A549 (cell line): ENCODE measurements at regions not wholly inside any gene's neighbourhood (a gene's known extent, or its start where the extent isn't known, plus 50 kb on each side); places are given as distances from the start of the nearest gene placed in this dataset.

Experiments used
- ATAC-seq, 2 experiments: fragments of 200-7000 bp in 1 of 2; fragments of >200 bp in 1 of 2; cut with Nextera tagmentation in 1 of 2; cut with Tn5 transposase in 1 of 2; 3 replicates each; pipeline versions ENCODE4 v1.8.0 to v1.9.1; 2018 to 2020; ENCODE audit warnings: mild to moderate bottlenecking in 1 of 2, moderate library complexity in 1 of 2
- CTCF ChIA-PET: fragments of 300-600 bp; sonication (Branson Sonifier 250); formaldehyde crosslinking; extraction: SDS; loops from one replicate; lab custom pipeline; 2021; ENCODE audit warnings: antibody characterized with exemption, inconsistent platforms; lab: Yijun Ruan, JAX
- POLR2A ChIA-PET: fragments of 350-600 bp; formaldehyde crosslinking; extraction: SDS; loops from one replicate; lab custom pipeline; 2021; ENCODE audit warnings: antibody characterized with exemption, inconsistent platforms; lab: Yijun Ruan, JAX
- DNase-seq, 2 experiments: peaks; one replicate each; pipeline versions ENCODE4 v3.0.0 to v3.0.0-alpha.2; 2011 to 2016; ENCODE audit warnings: low read depth in 1 of 2, low spot score in 1 of 2
- FAIRE-seq: peaks from 2 replicates; lab custom pipeline; 2011; peaks lifted over from hg19 to GRCh38; lab: Jason Lieb, UNC
- H3K27ac ChIP-seq, 2 experiments: fragments of >200 bp; sonication (Bioruptor Twin); formaldehyde crosslinking; 3 replicates each; pipeline ENCODE4 v1.5.1; 2016 to 2017
- H3K4me1 ChIP-seq: fragments of >200 bp; sonication (Bioruptor Twin); formaldehyde crosslinking; 3 replicates; pipeline ENCODE4 v1.6.1; 2016
- H3K4me2 ChIP-seq: fragments of >200 bp; sonication (Bioruptor Twin); formaldehyde crosslinking; 3 replicates; pipeline ENCODE4 v1.6.1; 2016
- H3K4me3 ChIP-seq: fragments of >200 bp; sonication (Bioruptor Twin); formaldehyde crosslinking; 3 replicates; pipeline ENCODE4 v1.5.1; 2016
- H3K9me3 ChIP-seq: fragments of >200 bp; sonication (Bioruptor Twin); formaldehyde crosslinking; 3 replicates; pipeline ENCODE4 v1.6.1; 2016
- BHLHE40 ChIP-seq: IDR thresholded peaks from 2 replicates; pipeline ENCODE4 v1.6.1; 2012; ENCODE audit warnings: low read depth, low read length, inconsistent platforms
- CEBPB ChIP-seq, 2 experiments: fragments of >200 bp in 1 of 2; sonication (Bioruptor Twin) in 1 of 2; formaldehyde crosslinking in 1 of 2; IDR thresholded peaks; 2 replicates each; pipeline ENCODE4 v1.6.1; 2012 to 2016
- CHD4 ChIP-seq: fragments of 200-600 bp; sonication (generic); IDR thresholded peaks from 2 replicates; pipeline ENCODE4 v1.6.1; 2016; ENCODE audit warnings: antibody characterized with exemption, mild to moderate bottlenecking, borderline replicate concordance
- E2F6 ChIP-seq: IDR thresholded peaks from 2 replicates; pipeline ENCODE4 v1.6.1; 2012; ENCODE audit warnings: low read depth, borderline replicate concordance
- EHMT2 ChIP-seq: fragments of 200-600 bp; sonication (generic); IDR thresholded peaks from 2 replicates; pipeline ENCODE4 v1.6.1; 2016; ENCODE audit warnings: antibody characterized with exemption, low read depth, mild to moderate bottlenecking, moderate library complexity
- FOXS1 ChIP-seq: fragments of 250-450 bp; sonication (Bioruptor Pico); IDR thresholded peaks from 2 replicates; pipeline ENCODE4 v1.5.0; 2020; ENCODE audit warnings: mild to moderate bottlenecking, moderate library complexity
- GATA3 ChIP-seq: IDR thresholded peaks from 2 replicates; pipeline ENCODE4 v1.6.1; 2012; ENCODE audit warnings: borderline replicate concordance
- HEYL ChIP-seq: fragments of 250-450 bp; sonication (Bioruptor Pico); IDR thresholded peaks from 2 replicates; pipeline ENCODE4 v1.8.0; 2021; ENCODE audit warnings: mild to moderate bottlenecking, moderate library complexity
- HMGXB4 ChIP-seq: fragments of 250-450 bp; sonication (Bioruptor Pico); IDR thresholded peaks from 2 replicates; pipeline ENCODE4 v1.5.0; 2021; ENCODE audit warnings: mild to moderate bottlenecking, moderate library complexity, borderline replicate concordance
- HOXB13 ChIP-seq: fragments of 250-450 bp; sonication (Bioruptor Pico); IDR thresholded peaks from 2 replicates; pipeline ENCODE4 v1.5.0; 2020; ENCODE audit warnings: low read depth, mild to moderate bottlenecking, moderate library complexity
- KDM1A ChIP-seq: fragments of 200-600 bp; sonication (generic); IDR thresholded peaks from 2 replicates; pipeline ENCODE4 v1.6.1; 2016; ENCODE audit warnings: low read depth, mild to moderate bottlenecking
- KDM5A ChIP-seq: fragments of 200-600 bp; sonication (generic); IDR thresholded peaks from 2 replicates; pipeline ENCODE4 v1.6.1; 2016; ENCODE audit warnings: antibody characterized with exemption, mild to moderate bottlenecking
- MAFK ChIP-seq: fragments of 450-650 bp; IDR thresholded peaks from 2 replicates; pipeline ENCODE4 v1.6.1; 2014; ENCODE audit not compliant: partially characterized antibody
- NFE2L2 ChIP-seq: fragments of 150-350 bp; conservative IDR thresholded peaks from 2 replicates; pipeline ENCODE4 v1.6.1; 2014; ENCODE audit warnings: low read length
- PHF8 ChIP-seq: fragments of 200-600 bp; sonication (generic); IDR thresholded peaks from 2 replicates; pipeline ENCODE4 v1.6.1; 2016; ENCODE audit warnings: low read depth, mild to moderate bottlenecking, antibody characterized with exemption, moderate library complexity, borderline replicate concordance
- POLR2A ChIP-seq: IDR thresholded peaks from 2 replicates; pipeline ENCODE4 v1.6.1; 2012; ENCODE audit warnings: mild to moderate bottlenecking, low read length
- POLR2AphosphoS2 ChIP-seq: conservative IDR thresholded peaks from 2 replicates; pipeline ENCODE4 v1.6.1; 2012; ENCODE audit warnings: low read length, improper control_type of control experiment, inconsistent platforms
- RARB ChIP-seq: fragments of 250-450 bp; sonication (Bioruptor Pico); IDR thresholded peaks from 2 replicates; pipeline ENCODE4 v1.8.0; 2021; ENCODE audit warnings: mild to moderate bottlenecking, moderate library complexity
- RNF2 ChIP-seq: fragments of 200-600 bp; sonication (generic); IDR thresholded peaks from 2 replicates; pipeline ENCODE4 v1.6.1; 2016; ENCODE audit warnings: low read depth, mild to moderate bottlenecking, antibody characterized with exemption, moderate library complexity, borderline replicate concordance
- SMC3 ChIP-seq: fragments of >200 bp; sonication (Bioruptor Twin); formaldehyde crosslinking; IDR thresholded peaks from 3 replicates; pipeline ENCODE4 v1.6.1; 2018; ENCODE audit warnings: inconsistent platforms
- ZC3H11A ChIP-seq: fragments of 450-650 bp; IDR thresholded peaks from 2 replicates; pipeline ENCODE4 v1.6.1; 2014; ENCODE audit warnings: antibody characterized with exemption, mild to moderate bottlenecking
- ZNF302 ChIP-seq: fragments of 250-450 bp; sonication (Bioruptor Pico); IDR thresholded peaks from 2 replicates; pipeline ENCODE4 v1.9.0; 2021; ENCODE audit warnings: inconsistent platforms, mild to moderate bottlenecking, moderate library complexity
- WGBS: methylation state at CpG from one replicate; pipeline ENCODE4 v1.1.6; 2017; ENCODE audit errors: missing lambda C conversion rate; 5-methylcytosine and 5-hydroxymethylcytosine counted together
- TF ChIP-seq, protein P1 (sequence below): IDR thresholded peaks from 2 replicates; pipeline ENCODE4 v1.6.1; 2012
- TF ChIP-seq, protein P2 (sequence below): fragments of 250-450 bp; sonication (Bioruptor Pico); IDR thresholded peaks from 2 replicates; pipeline ENCODE4 v1.5.0; 2020; ENCODE audit warnings: low read depth, mild to moderate bottlenecking, moderate library complexity

DNA sequence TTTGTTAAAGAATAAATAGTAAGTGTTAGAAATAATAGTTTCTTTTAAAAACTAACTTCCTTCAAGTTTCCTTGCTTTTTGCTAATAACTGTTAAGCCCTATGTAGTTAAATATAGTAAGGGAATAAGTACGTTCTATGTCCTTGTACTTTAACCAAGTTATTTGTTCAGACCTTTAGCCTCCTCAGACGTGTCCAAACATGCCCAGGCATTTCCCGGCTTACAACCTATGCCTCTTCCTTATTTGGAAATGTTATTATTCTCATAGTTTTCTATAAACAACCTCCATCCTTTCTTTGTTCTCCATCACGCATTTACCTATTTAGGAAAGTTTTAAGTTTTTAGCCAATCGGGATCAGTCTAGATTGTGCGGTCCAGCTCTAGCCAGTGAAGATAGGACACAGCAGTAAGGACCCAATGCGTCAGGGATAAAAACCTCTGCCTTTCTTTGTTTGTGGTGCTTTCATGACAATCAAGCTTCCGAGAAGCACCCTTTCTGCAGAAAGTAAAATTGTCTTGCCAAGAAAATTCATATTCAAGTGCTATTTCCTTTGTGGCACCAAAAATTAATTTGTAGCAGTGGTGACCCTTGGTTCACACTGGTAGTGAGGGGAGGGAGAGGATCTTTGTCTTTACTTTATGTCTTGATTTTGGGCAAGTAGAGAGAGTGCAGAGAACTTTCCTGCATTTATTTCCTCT is 851.3 kb upstream of the POM121L12 start:
- DNase-seq (no peak), FAIRE-seq (no peak), ATAC-seq (no peak)
- Histone ChIP-seq H3K4me1 (no peaks in the 10 kb centered on the region), H3K27ac (no peak overlapping the region), H3K4me3 (no peak overlapping the region), H3K4me2 (no peak overlapping the region), H3K9me3 (0 out of 3 replicates have a peak, but pooled peaks cover 2% of the 10 kb centered on the region)
- no peak for TF ChIP-seq CHD4
- TF ChIP-seq, protein P1, sequence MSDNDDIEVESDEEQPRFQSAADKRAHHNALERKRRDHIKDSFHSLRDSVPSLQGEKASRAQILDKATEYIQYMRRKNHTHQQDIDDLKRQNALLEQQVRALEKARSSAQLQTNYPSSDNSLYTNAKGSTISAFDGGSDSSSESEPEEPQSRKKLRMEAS, result no peak
- no peak for TF ChIP-seq GATA3
- no peak for TF ChIP-seq EHMT2
- TF ChIP-seq KDM5A, result no peak
- no peak for TF ChIP-seq RNF2
- TF ChIP-seq POLR2A, result no peak
- TF ChIP-seq KDM1A, result no peak
- TF ChIP-seq RARB, result no peak
- TF ChIP-seq FOXS1 (CRISPR knock-in tag), result no peak
- no peak for TF ChIP-seq POLR2AphosphoS2
- no peak for TF ChIP-seq HMGXB4 (CRISPR knock-in tag)
- no peak for TF ChIP-seq ZNF302 (CRISPR knock-in tag)
- no peak for TF ChIP-seq HEYL (CRISPR knock-in tag)
- no peak for TF ChIP-seq CEBPB (IDR thresholded peaks at IDR 0.05)
- WGBS, result 53% methylated on average over 8 of the region's 8 CpGs
- CTCF ChIA-PET, result no interaction called here
- POLR2A ChIA-PET, result no interaction called here

DNA sequence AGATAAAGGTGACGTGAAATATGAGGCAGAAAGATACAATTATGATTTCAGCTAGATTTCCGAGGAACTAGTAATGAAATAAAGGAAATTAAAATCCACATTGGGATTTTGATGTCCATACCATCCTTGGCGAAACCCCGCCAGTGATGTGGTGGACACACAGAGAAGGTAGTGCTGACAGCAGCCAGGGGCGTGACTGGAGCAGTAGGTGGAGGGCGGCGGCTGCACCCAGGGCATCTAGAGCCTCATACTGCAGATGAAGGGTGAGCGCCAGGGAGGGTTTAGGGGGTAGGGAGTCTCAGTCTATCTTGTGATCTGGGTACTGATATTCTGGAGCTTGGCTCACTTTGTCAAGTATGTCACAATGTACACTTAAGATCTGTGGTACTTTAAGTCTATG is 855.5 kb upstream of the POM121L12 start:
- ATAC-seq (no peak), DNase-seq (no peak)
- WGBS, result 25% methylated on average over 8 of the region's 8 CpGs

GRCh38 chr7:52168085-52168484 is 851.5 kb upstream of the COBL start:
- peak; percentile 4 to 13 for DNase-seq
- Histone ChIP-seq H3K4me1 (no peaks in the 10 kb centered on the region), H3K4me3 (no peak overlapping the region), H3K9me3 (no peaks in the 10 kb centered on the region)
- no peak for ATAC-seq
- POLR2A ChIA-PET, result no interaction called here
- 0% methylated on average over 3 of the region's 3 CpGs for WGBS
- CTCF ChIA-PET, result no interaction called here
- TF ChIP-seq BHLHE40 (no peak), E2F6 (no peak), HOXB13 (no peak), KDM1A (no peak), MAFK (no peak), ZC3H11A (no peak), SMC3 (no peak), PHF8 (no peak)
- TF ChIP-seq, protein P2, sequence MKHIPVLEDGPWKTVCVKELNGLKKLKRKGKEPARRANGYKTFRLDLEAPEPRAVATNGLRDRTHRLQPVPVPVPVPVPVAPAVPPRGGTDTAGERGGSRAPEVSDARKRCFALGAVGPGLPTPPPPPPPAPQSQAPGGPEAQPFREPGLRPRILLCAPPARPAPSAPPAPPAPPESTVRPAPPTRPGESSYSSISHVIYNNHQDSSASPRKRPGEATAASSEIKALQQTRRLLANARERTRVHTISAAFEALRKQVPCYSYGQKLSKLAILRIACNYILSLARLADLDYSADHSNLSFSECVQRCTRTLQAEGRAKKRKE, result no peak
- TF ChIP-seq, all 56 proteins: peak for 0
- Histone ChIP-seq H3K27ac (no peak overlapping the region), H3K4me2 (no peak overlapping the region)
- no peak for FAIRE-seq

More for the DNA sequence above, 855.5 kb upstream of the POM121L12 start:
- H3K4me2 ChIP-seq, result no peak overlapping the region
- no peaks in the 10 kb centered on the region for H3K4me1 ChIP-seq
- TF ChIP-seq KDM5A (no peak), NFE2L2 (no peak)
- TF ChIP-seq, all 56 proteins: peak for 0
- ChIA-PET POLR2A (no interaction called here), CTCF (no interaction called here)
- Histone ChIP-seq H3K9me3 (0 out of 3 replicates have a peak, but pooled peaks cover 2% of the 10 kb centered on the region), H3K4me3 (no peak overlapping the region), H3K27ac (no peak overlapping the region)
- FAIRE-seq, result no peak
